CD1c-positive myeloid dendritic cell (primary cell): ENCODE measurements at regions not wholly inside any gene's neighbourhood (a gene's known extent, or its start where the extent isn't known, plus 50 kb on each side); places are given as distances from the start of the nearest gene placed in this dataset.

Source experiments
- DNase-seq: peaks from one replicate; pipeline ENCODE4 v3.0.0-alpha.2; 2016; ENCODE audit errors: extremely low spot score

DNA sequence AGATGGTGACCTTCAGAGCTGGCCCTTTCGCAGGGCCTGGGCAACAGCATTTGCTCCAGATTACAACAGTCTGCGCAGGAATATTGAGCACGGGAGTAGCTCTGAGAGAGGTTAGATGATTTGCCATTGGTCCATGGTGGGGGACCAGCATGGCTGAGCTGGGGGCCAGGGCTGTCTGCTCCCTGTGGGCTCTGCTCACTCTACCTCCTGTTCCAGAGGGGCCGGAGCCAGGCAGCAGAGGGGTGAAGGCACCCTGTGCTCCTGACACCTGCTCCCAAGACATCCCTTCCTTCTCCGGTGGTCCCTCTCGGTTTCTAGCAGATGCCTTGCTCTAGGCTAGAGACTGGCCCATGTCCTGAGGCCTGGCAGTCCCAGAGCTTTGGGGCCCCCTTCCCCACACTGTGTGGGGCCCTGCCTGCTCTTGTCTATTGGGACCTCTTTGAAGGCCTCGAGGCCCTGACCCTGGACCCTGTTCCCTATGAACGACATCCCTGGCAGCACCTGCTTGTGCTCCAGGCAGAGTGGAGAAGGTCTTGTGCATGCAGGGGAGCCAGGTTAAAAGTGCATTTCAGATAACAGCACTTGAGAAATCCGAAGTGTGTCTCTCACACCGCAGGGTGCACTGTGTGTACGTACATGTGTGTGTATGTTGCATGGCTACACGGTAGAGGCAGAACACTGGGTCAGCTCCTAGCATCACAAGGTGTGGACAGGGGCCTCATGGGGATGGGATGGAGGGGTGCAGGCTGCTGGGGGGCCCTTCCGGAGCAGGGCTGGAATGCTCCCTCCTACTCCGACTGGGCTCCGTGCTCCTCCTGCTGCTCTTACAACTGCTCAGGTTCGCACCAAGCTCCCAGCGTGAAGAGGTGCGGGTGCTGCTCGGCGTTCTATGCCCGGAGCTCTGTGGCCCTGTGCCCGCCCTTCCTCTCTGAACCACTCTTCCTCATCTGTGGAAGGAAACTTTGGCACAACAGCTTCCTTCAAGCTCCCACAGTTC, 123.3 kb upstream of the B3GAT1 start:
- no peak for DNase-seq

DNA sequence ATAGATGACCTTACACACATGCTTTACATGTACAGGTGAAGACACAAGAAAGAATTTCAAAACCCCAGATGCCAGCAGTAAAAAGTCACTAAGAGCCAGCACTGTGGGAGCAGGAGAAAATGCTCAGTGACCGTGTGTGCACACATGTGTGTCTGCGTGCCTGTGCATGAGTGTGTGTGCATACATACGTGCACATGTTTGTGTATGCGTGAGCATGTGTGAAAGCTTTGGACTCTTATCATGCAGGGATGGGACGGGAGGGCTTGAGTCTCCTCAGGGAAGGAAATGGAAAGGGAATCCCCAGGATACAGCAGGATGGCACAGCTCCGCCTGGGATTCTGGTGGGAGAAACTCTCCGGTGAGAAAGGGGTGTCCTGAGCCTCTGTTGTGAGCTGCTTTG, 121.5 kb upstream of the B3GAT1 start:
- no peak for DNase-seq

DNA sequence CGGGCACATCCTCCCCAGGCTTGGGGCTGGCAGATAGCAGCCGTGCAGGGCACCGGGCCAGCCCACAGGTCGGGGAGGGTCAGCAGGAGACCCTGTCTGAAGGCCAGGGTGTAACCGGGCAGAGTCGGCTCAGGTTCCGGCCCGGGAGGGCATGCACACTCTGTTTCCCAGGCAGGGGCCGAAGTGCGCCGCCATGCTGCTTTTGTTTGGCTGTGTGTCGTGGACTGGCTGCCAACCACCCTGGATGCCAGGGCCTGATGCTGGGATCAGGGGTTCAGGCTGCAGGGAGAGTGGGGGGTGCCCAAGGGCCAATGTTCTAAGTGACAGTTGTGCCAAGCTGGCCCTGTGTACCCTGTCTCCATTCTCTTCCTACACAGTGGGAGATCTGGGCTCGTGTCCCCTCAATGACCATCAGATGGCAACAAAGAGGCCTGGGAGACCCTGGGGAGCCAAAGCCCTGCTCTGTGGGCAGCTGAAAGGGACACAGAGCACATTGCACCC, 120.9 kb upstream of the B3GAT1 start:
- no peak for DNase-seq

DNA sequence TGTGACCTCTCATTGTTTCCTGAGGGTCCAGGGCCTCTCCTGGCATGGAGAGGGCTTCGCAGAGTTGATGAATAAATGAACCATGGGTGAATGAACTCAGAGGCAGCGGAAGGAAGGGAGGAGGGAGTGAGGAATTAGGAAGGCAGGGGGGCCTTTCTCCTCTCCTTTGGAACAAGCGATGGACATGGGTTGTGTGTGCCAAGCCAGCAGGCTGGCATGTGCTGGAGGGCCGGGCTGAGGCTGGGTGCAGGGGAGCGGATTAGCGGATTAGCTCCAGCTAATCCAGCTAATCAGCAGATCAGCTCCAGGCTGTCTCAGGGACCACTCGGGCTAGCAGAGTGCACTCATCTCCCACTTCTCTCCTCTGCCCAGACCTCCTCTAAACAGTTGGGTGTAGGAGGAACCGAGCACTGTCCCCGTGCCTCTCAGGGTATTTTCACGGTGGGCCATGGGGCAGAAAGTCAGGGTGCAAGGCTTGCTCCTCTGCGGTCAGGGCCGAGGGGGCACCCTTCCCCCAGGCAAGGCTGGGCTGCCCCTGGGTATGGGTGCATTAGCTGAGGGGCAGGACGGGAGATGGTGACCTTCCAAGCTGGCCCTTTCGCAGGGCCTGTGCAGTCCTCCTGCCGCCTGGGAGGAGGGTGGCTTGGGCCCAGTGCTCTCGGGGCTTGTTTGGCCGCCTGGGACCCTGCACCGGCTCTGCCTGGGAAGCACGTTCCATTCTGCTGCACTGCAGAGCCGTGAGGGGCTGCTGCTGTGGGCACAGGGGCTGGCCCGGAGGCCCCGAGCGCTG, 120.3 kb upstream of the B3GAT1 start:
- DNase-seq, result no peak

DNA sequence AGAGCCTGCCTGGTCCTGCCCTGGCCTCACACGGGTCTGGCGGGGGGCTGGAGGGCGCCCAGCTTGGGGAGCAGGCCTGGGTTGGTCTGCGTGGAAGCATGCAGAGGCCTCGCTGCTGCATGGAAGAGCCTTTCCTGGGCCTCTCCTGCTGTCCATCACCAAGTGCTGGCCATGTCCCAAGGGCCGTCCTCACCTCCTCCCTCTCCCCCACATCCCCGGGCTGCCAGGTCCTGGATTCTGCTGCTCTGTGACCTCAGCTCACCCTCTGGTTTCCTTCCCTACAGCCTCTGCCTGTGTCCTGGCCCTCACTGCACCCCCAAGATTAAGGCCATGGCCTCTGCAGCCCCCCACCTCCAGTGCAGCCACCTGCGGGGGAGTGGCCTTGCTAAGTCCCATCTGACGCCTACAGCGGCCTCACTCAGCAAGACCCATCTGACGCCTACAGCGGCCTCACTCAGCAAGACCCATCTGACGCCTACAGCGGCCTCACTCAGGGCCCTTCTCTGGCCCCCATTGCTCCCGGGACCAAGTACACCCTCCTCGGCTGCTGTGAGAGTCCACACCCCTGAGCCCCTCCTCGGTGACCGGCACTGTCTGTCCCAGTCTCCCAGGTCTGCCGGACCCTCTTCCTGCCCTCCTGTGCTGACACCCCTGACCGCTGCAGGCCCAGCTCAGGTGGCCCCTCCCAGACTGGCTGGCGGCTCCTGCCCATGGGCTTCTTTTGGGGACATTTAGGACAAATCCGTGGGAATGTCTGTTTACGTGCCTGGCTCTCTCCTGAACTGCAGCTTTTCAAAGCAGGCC, 119.5 kb upstream of the B3GAT1 start:
- DNase-seq, result no peak

DNA sequence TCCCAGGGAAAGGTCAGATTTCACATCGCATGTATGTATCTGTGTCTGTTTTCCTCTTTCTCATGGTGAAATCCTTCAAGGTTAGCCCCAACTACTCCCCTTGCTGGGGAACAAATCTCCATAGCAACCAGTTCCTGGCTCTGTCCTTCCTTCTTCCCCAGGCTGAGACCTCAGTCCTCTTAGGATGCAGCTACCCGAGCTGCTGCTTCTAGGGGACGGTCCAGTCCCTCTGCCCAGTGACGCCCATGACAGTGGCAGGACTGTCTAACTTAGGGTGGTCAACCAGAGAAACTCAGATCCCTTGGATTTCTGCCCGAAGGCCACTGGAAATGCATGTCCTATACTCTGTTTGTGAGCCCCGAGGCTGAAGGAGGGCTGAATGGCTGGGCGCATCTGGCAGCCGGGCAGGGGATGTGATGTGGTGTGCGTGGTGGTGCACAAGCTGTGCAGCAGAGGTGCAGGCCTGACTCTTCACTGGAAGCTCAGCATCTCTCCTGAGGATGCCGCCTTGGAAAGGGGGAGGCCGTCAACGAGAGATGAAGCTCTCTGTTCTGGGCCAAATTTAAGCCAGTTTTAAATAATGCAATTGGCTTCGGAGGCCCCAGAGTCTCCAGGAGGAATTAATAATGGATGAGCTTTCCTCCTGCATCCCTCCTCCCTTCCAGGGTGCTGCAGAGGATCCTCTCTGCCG, 118.7 kb upstream of the B3GAT1 start:
- no peak for DNase-seq

DNA sequence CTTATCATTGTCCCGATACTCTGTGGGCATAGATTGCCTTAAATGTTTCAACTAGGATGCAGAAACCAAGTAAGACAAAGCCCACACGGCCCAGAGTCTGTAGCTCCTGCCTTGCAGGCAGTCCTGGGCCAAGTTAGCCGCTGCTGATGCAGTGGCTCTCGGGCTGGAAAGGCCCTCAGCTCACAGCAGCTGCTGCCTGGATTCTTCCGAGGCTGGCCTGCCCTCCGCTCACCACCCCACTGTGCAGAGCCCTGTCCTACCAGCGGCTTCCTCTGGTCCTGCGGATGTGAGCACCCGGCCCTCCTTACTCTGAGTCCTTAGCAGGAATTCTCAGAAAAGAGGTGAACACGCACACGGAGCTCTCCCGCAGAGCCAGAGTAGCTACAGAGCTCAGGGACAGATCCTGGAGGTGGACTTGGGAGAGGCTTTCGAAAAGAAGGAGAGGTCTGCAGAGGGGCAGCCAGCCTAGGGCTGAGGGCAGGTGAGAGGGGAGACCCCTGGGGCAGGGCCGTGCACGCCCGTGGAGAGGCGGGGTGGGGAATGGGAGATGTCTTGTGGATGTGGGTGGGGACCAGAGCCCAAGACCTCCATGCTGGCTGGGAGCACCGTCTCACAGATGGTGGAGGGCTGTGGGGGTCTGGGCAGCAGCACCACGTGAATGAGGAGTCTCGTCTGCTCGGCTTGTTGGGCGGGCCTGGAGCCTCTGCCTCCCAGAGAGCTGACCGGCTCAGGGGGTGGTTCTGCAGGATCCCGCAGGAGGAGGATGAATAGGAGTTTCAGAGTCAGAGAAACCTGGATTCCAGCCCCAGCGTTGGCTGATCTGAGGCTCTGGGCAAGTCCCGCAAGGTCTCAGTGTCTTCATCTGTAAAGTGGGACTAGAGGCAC, 117.4 kb upstream of the B3GAT1 start:
- no peak for DNase-seq

DNA sequence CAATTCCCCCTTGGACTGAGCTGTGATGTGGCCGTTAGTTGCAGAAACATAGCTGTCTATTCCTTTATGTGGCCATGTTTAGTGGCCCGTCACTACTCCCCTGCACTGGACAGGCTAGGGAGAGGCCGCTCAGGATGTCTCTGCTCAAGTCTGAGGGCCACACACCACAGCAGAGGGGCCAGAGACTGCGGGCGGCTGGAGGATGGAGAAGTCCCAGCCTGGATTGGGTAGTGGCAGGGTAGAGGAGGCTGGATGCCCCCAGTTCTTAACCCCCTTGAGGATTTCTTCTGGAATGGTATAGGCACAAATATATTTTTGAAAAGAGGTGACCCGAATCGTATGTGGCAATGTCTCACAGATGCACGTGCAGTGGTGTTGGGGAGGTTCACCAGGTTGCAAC, 116.4 kb upstream of the B3GAT1 start:
- no peak for DNase-seq

DNA sequence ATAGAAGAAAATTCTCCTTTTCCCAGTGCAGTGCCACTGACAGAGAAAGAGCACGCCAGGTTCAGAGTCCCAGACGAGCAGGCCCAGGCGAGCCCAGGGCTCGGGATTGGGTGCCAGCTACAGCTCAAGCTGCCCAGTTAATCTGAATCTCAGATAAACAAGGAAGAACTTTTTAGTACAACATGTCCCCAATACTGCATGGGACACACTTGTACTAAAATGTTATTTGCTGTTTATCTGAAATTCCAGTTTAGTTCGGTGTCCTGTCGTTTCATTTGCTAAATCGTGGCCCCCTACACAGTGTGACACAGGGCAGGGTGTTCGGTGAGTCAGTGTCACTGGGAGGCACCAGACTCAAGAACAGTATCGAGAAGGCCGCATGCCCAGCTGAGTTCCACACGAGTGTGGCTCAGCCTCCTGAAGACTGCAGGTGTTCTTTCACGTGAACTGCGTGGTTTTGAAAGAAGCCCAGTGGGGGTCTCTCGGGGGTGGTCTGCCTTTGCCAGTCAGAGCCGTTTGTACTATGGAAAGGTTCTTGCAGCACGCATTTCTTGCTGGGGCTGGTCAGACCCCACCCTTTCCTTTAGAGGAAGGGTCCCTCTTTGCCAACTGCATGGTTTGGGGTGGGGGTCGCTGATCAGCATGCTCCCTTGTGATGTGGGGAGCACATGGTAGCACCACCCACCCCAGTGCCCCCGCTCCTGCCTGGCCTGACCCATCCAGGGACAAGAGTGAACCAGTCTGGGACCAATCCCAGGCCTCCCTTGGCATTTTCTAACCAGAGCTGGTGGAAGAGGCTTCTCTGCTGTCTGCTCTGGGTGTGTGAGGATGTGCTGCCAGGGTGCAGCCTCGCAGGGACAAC, 115.6 kb upstream of the B3GAT1 start:
- no peak for DNase-seq

DNA sequence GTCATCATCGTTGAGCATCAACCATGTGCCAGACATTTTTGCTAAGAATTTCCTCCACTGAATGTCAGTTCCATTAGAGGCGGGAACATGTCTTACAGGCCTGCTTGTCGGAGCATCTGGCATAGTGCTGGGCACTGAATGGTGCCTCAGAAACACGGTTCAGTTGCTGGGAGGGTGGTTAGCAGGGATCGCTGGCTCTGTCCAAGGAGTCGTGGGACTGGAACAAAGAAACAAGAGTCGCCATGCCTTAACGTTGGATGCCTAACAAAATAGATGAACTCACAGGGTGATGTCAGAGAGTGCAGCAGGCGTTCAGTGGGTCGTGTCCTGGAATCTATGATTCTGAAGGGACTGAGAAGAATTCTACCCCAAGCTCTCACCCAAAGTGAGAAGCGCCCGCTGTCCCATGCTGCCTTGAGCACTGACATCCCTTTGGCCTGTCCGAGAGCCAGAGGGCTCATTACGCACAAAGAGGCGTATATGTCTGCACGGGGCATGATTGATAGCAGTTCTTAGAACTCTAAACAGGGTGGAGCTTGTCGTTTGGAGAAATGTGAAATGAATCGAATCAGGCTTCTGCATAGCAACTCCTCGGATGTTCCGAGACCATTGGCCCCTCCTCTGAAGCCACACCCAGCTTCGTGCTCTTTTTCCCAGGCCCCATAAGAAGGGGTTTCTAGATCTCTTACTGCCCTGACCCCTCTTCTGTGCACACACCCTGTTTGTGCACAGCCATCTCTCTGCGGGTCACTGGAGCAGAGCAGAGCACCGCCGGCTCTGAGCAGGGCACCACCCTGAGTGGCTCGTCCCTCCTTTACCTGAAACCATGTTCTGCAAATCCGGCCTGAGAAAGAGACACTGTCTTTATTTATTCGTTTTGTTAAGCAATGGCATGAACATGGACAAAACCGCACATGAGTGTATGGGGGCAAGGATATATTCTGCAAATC, 113.1 kb upstream of the B3GAT1 start:
- no peak for DNase-seq

DNA sequence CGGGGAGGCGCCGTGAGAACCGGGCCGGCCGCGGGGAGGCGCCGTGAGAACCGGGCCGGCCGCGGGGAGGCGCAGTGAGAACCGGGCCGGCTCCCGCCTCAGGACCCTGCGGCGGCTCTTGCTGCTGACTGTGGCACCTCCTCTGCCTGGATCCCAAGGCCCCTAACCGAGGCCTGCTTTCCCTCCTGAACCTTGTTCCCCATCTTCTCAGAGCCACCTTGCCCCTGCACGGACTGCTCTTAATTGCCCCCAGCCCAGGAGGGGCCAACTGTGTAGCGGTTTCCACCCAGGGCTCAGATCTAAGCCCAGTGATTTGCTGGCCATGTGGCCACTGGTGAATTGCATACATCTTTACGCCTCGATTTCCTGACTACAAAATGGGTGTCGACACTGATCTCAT, 112.2 kb upstream of the B3GAT1 start:
- DNase-seq, result no peak

DNA sequence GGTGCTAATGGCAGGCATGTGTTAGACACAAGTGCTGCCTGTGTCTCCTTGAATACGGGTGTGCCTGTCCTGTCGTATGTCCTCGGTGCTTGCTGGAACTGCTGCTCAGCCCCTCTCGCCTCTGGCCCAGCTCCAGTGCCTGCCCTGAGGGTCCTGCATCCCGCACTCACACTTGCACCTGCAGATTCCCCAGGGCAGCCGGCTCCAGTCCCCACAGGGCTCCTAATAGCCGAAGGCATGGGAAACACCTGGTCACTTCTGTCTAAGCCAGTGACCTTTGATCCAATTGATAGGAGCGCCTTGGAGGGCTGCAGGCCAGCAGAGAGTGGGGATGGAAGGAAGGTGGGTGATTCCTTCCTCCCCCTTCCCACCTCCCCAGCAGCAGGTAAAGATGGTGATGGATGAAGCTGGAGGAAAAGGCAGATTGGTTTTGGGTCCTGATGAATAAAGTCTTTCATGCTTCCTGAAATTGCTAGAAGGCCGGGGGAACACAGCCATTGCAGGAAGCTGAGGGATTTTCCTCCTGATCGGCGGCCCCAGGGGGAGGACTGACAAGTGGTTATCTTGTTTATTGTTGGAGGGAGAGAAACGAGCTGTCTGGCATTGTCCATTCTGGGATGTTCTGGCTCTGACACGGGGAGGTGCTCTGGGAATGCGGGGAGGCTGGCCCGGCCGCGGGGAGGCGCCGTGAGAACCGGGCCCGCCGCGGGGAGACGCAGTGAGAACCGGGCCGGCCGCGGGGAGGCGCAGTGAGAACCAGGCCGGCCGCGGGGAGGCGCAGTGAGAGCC, 110.9 kb upstream of the B3GAT1 start:
- DNase-seq, result no peak

DNA sequence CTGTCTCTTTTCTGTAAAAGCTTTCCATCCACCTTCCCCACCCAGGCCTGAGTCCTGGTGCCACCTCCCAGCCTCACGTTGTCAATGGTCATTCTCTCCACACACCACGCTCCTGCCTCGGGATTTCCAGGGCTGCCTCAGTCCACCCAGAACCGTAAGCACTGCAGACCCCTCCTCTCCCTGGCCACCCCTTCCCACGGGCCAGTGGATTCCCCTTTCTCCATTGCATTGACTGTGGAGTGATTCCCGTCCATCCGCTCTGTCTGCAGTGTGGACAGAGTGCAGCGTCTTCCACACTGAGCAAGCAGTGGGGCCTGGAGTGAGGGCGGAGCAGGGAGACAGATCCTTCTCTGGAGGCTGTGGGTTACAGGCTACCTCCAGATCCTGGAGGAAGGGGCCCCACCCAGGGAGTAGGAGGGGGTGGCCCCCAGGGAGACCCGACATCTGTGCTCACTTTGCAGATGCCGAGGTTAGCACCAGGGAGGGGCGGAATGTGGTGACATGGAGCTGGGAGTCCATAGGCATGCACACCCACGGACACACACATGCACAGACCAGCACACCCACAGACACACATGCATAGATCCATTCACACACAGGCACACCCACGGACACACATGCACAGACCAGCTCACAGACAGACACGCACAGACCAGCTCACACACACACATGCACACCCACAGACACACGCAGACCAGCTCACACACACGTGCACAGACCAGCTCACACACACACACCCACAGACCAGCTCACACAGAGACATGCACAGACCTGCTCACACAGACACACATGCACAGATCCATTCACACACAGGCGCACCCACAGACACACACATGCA, 109.6 kb upstream of the B3GAT1 start:
- DNase-seq, result no peak

DNA sequence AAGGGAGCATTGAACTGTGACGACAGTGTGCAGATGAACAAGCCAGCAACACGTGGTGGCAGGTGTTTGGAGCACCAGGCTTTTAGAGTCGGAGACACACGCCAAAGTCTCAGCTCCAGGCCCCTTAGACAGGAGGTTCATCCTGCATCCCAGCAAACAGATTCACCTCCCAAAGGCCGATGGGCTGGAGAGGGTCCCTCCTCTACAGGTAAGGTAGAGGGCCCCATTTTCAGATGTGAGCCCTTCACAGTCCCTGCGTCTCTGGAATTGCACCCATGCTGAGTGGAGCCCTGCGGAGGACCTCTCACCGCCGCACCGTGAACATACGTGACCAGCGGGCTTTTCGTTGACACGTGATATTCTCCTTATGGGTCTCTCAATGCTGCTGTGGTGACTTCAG, 109.0 kb upstream of the B3GAT1 start:
- no peak for DNase-seq

DNA sequence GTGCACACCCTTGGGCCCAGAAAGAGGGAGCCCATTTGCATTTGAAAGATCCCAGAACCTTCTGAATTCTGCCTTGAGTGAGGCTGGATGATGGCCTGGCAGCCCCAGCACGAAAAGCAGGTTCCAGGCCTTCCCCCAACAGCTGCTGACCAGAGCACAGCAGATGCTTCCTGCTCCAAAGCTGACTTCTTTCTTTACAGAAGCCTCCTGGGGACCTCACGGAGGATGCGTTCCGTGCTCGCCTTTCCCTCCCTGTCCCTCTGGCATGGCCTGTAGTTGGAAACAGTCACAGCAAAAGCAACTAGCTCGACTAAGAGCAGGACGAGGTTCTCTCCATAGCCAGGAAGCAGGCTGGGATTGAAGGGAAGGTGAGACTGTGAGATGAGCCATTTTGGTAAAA, 107.7 kb upstream of the B3GAT1 start:
- DNase-seq, result no peak

DNA sequence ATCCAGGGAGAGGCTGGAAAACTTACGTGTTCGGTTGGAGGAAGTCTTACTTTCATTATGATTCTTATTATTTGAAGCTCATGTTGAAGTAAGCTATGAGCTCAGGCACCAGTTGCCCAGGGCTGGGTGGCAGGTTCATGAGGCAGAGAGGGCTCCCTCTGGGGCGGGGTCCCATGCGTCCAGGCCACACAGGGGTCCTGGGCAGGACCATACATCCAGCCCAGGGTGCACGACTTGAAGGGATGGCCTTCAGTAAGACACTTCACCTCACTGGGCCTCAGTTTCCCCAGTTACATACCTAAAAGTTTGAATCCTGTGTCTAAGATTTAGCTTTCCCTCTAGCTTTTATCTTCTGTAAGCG, 107.3 kb upstream of the B3GAT1 start:
- DNase-seq, result no peak
